HL-60 (cell line): ENCODE measurements at regions not wholly inside any gene's neighbourhood (a gene's known extent, or its start where the extent isn't known, plus 50 kb on each side); places are given as distances from the start of the nearest gene placed in this dataset.
A peak's percentile ranks its signal among the peaks of the same experiment; 100 is the strongest.
"Not testable (repeated sequence)": the region's sequence is repeated elsewhere in the genome, so short reads cannot be mapped to it uniquely, and the experiment has no call there.

Experiments
- DNase-seq, 2 experiments: peaks; one replicate each; pipeline ENCODE4 v3.0.0-alpha.2; 2010 to 2020; ENCODE audit warnings: low read depth in 1 of 2, low spot score in 1 of 2
- H3K27ac ChIP-seq: fragments of 250-450 bp; sonication (Bioruptor Pico); replicated peaks from 2 replicates; pipeline ENCODE4 v1.5.1; 2020; ENCODE audit warnings: mild to moderate bottlenecking, moderate library complexity
- H3K27me3 ChIP-seq: fragments of 250-450 bp; sonication (Bioruptor Pico); 2 replicates; pipeline ENCODE4 v1.5.1; 2021; ENCODE audit warnings: mild to moderate bottlenecking, moderate library complexity; ENCODE audit not compliant: insufficient read depth, poor library complexity, severe bottlenecking
- H3K4me3 ChIP-seq: replicated peaks from 2 replicates; pipeline ENCODE4 v1.5.1; 2011; ENCODE audit warnings: mild to moderate bottlenecking, control low read depth, low read length; ENCODE audit not compliant: insufficient read depth
- CTCF ChIP-seq: IDR thresholded peaks from one replicate; pipeline ENCODE4 v1.5.1; 2011; ENCODE audit warnings: low read length, control low read depth, inconsistent platforms; ENCODE audit not compliant: insufficient read depth
- GABPA ChIP-seq: IDR thresholded peaks from 2 replicates; pipeline ENCODE4 v1.6.1; 2012; ENCODE audit warnings: low read depth
- POLR2AphosphoS5 ChIP-seq: IDR thresholded peaks from 2 replicates; pipeline ENCODE4 v1.6.1; 2012; ENCODE audit warnings: low read depth
- SPI1 ChIP-seq: IDR thresholded peaks from 2 replicates; pipeline ENCODE4 v1.6.1; 2012; ENCODE audit warnings: low read depth, mild to moderate bottlenecking, borderline replicate concordance
- TF ChIP-seq, protein P1 (sequence below): IDR thresholded peaks from 2 replicates; pipeline ENCODE4 v1.6.1; 2012; ENCODE audit warnings: low read depth; ENCODE audit not compliant: insufficient replicate concordance

DNA sequence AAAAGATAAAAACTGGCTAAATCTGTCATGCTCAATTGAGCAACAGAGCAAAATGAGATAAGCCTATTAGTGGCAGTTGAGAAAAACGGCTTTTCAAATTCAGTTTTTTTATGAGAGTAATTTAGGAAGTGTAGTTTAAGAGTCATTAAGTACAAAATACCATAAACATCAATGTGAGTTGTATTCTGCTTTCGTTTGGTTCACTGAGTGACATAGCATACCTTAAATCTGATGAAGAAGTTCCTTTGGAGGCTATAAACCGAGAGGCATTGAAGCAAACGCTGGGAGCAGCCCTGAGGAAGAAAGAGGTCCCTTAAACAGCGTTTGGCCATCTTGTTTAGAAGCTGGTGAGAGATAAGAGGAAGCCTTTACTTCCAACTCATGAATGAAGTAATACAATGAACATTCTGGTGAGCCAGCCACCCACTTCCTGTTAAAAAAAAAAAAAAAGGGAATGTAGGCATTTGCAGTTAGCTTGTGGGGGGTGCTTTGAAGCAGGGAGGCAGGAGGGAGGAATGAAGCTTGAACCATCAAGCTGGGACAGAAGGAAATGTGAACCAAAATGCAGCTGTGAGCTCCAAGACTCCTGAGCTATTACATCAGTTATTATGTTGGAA lies 132.3 kb downstream of the ZNF330 start:
- Histone ChIP-seq H3K27ac (peak overlapping the region; percentile 88), H3K4me3 (no peak overlapping the region), H3K27me3 (no peaks in the 10 kb centered on the region)
- peak; percentile 54; the same call in 1 of the 2 replicates for TF ChIP-seq GABPA
- peak; percentile 93 for TF ChIP-seq SPI1
- TF ChIP-seq, protein P1, sequence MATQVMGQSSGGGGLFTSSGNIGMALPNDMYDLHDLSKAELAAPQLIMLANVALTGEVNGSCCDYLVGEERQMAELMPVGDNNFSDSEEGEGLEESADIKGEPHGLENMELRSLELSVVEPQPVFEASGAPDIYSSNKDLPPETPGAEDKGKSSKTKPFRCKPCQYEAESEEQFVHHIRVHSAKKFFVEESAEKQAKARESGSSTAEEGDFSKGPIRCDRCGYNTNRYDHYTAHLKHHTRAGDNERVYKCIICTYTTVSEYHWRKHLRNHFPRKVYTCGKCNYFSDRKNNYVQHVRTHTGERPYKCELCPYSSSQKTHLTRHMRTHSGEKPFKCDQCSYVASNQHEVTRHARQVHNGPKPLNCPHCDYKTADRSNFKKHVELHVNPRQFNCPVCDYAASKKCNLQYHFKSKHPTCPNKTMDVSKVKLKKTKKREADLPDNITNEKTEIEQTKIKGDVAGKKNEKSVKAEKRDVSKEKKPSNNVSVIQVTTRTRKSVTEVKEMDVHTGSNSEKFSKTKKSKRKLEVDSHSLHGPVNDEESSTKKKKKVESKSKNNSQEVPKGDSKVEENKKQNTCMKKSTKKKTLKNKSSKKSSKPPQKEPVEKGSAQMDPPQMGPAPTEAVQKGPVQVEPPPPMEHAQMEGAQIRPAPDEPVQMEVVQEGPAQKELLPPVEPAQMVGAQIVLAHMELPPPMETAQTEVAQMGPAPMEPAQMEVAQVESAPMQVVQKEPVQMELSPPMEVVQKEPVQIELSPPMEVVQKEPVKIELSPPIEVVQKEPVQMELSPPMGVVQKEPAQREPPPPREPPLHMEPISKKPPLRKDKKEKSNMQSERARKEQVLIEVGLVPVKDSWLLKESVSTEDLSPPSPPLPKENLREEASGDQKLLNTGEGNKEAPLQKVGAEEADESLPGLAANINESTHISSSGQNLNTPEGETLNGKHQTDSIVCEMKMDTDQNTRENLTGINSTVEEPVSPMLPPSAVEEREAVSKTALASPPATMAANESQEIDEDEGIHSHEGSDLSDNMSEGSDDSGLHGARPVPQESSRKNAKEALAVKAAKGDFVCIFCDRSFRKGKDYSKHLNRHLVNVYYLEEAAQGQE, result no peak
- TF ChIP-seq POLR2AphosphoS5, result no peak
- TF ChIP-seq CTCF, result no peak
- DNase-seq, result peak; percentile 54 to 59

DNA sequence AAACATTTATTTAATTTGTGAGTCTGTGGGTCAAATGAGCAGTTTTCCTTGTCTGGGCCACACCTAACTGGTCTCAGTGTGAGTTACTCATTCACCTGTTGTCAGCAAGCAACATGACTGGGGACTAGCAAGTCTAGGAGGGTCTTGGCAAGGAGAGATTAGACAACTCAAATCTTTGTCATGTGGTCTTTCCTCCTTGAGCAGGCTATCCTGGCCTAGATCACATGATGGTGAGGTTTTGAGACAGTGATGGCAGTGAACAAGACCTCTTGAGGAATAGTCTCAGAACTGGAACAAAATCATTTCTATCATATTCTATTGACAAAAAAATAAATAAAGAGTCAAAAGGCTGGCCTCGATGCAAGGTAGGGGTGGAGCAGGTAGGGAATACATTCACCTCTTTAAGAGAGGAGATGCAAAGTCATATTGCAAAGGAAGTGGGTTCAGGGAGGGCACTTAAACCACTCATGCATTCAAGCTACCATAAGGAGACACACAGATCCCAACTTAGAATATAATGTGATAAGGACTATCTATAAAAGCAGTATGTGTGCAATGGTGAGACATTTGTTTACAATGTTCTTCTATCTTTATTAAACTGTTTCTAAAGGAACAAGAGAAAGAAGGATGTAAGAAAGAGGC lies 135.7 kb downstream of the ZNF330 start:
- Histone ChIP-seq H3K4me3 (no peak overlapping the region), H3K27me3 (no peaks in the 10 kb centered on the region), H3K27ac (no peak overlapping the region)
- TF ChIP-seq SPI1 (no peak), POLR2AphosphoS5 (no peak), CTCF (no peak), GABPA (no peak)
- TF ChIP-seq, protein P1, result no peak
- DNase-seq, result no peak

- no peak for DNase-seq
- Histone ChIP-seq H3K27me3 (no peaks in the 10 kb centered on the region), H3K27ac (no peak overlapping the region), H3K4me3 (no peak overlapping the region)
- TF ChIP-seq SPI1, result no peak
- no peak for TF ChIP-seq GABPA
- TF ChIP-seq, protein P1, result no peak
- TF ChIP-seq POLR2AphosphoS5, result no peak
- TF ChIP-seq CTCF, result no peak
Observed at GRCh38 chr4:141356963-141357335, 136.3 kb downstream of the ZNF330 start.

DNA sequence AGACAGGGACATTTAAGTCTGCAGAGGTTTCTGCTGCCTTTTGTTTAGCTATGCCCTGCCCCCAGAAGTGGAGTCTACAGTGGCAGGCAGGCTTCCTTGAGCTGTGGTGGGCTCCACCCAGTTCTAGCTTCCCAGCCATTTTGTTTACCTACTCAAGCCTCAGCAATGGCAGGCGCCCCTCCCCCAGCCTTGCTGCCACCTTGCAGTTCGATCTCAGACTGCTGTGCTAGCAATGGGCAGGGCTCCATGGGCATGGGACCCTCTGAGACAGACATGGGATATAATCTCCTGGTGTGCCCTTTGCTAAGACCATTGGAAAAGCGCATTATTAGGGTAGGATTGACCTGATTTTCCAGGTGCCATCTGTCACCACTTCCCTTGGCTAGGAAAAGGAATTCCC lies 147.5 kb downstream of the ZNF330 start:
- H3K4me3 ChIP-seq, H3K27ac ChIP-seq, H3K27me3 ChIP-seq, DNase-seq: not testable (repeated sequence)
